Caco-2 (cell line): ENCODE measurements at regions not wholly inside any gene's neighbourhood (a gene's known extent, or its start where the extent isn't known, plus 50 kb on each side); places are given as distances from the start of the nearest gene placed in this dataset.

ENCODE experiments used
- BruUV-seq: library from RNA; stranded (reverse); fragments of 400-500 nt; replicated peaks from 2 replicates; lab custom pipeline; 2021; lab: Mats Ljungman, UMichigan
- CTCF ChIA-PET: fragments of 300-600 bp; sonication (Branson Sonifier 250); formaldehyde crosslinking; loops from one replicate; lab custom pipeline; 2022; ENCODE audit warnings: antibody characterized with exemption; lab: Charles Lee
- POLR2A ChIA-PET: fragments of 300-600 bp; sonication (Branson Sonifier 250); formaldehyde crosslinking; loops from one replicate; lab custom pipeline; 2022; ENCODE audit warnings: antibody characterized with exemption; lab: Charles Lee
- DNase-seq, 2 experiments: peaks; one replicate each; pipeline versions ENCODE4 v3.0.0 to v3.0.0-alpha.2; 2020 to 2022
- H3K27me3 ChIP-seq: replicated peaks from 2 replicates; pipeline ENCODE4 v1.6.0; 2011; ENCODE audit warnings: low read length; ENCODE audit not compliant: control insufficient read depth, insufficient read depth
- H3K36me3 ChIP-seq: 2 replicates; pipeline ENCODE4 v1.5.1; 2011; ENCODE audit warnings: low read length; ENCODE audit not compliant: control insufficient read depth, insufficient read depth
- H3K4me1 ChIP-seq: fragments of 250-450 bp; sonication (Bioruptor Pico); 2 replicates; pipeline ENCODE4 v1.5.1; 2020; ENCODE audit warnings: mild to moderate bottlenecking
- H3K4me3 ChIP-seq: 2 replicates; pipeline ENCODE4 v1.5.1; 2011; ENCODE audit warnings: low read depth, mild to moderate bottlenecking, control low read depth, low read length
- H3K9me3 ChIP-seq: fragments of 250-450 bp; sonication (Bioruptor Pico); 2 replicates; pipeline ENCODE4 v1.5.1; 2020; ENCODE audit warnings: mild to moderate bottlenecking, moderate library complexity
- H3K27ac Mint-ChIP-seq: one replicate; pipeline ENCODE4 v1.8.0; 2022; ENCODE audit warnings: mixed read lengths; ENCODE audit not compliant: unreplicated experiment
- H3K27me3 Mint-ChIP-seq: one replicate; pipeline ENCODE4 v1.8.0; 2022; ENCODE audit warnings: mixed read lengths; ENCODE audit not compliant: insufficient read depth, unreplicated experiment
- H3K36me3 Mint-ChIP-seq: one replicate; pipeline ENCODE4 v1.8.0; 2022; ENCODE audit warnings: mild to moderate bottlenecking, mixed read lengths; ENCODE audit not compliant: insufficient read depth, unreplicated experiment
- H3K4me1 Mint-ChIP-seq: one replicate; pipeline ENCODE4 v1.8.0; 2022; ENCODE audit warnings: low read depth, mixed read lengths; ENCODE audit not compliant: unreplicated experiment
- H3K4me3 Mint-ChIP-seq: one replicate; pipeline ENCODE4 v1.8.0; 2022; ENCODE audit warnings: mild to moderate bottlenecking, moderate library complexity, mixed read lengths; ENCODE audit not compliant: unreplicated experiment
- H3K9me3 Mint-ChIP-seq: one replicate; pipeline ENCODE4 v1.8.0; 2022; ENCODE audit warnings: mixed read lengths; ENCODE audit not compliant: unreplicated experiment
- intact Hi-C: fragments of 100-400 bp; cut with micrococcal nuclease; formaldehyde crosslinking; loops from one replicate; pipeline ENCODE4 v1.10.0; 2022; ENCODE audit not compliant: unreplicated experiment
- TF ChIP-seq, protein P1 (sequence below), 2 experiments: fragments of 200-600 bp in 1 of 2; IDR thresholded peaks; 1 replicate in 1 of 2; 2 replicates in 1 of 2; pipeline versions ENCODE4 v1.5.1 to v1.8.0; 2011 to 2022; ENCODE audit warnings: antibody characterized with exemption in 1 of 2, control low read depth in 1 of 2, inconsistent platforms in 1 of 2, low read depth in 1 of 2, low read length in 1 of 2, mild to moderate bottlenecking in 1 of 2, moderate library complexity in 1 of 2; ENCODE audit not compliant: insufficient read depth in 1 of 2, severe bottlenecking in 1 of 2, unreplicated experiment in 1 of 2

DNA sequence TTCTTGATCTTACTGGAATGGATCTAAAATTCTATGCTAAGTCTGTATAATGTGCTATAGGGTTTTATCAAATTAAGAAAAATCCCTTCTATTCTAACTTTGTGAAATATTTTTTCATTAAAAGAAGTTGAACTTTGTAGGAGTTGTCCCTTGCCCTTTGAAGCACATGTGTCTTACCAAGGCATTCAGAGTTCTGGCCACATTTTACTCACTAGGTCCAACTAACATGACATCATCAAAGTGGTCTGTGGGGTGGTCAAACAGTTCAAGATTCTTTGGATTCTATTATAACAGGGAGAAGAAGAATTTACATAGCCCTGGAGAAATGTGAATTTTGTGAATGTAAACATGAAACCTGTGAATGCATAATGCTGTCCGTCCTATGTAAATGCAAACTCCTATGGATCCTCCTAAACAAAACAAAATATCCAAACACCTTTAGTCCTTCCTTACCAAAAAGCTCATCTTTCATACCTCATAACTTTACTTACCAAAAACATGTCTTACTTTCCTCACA lies 88.7 kb downstream of the EBNA1BP2 start:
- no peaks in the 10 kb centered on the region for H3K27me3 Mint-ChIP-seq
- H3K9me3 ChIP-seq = no peaks in the 10 kb centered on the region
- no peaks in the 10 kb centered on the region for H3K9me3 Mint-ChIP-seq
- H3K27ac Mint-ChIP-seq = no peak overlapping the region
- TF ChIP-seq, protein P1, sequence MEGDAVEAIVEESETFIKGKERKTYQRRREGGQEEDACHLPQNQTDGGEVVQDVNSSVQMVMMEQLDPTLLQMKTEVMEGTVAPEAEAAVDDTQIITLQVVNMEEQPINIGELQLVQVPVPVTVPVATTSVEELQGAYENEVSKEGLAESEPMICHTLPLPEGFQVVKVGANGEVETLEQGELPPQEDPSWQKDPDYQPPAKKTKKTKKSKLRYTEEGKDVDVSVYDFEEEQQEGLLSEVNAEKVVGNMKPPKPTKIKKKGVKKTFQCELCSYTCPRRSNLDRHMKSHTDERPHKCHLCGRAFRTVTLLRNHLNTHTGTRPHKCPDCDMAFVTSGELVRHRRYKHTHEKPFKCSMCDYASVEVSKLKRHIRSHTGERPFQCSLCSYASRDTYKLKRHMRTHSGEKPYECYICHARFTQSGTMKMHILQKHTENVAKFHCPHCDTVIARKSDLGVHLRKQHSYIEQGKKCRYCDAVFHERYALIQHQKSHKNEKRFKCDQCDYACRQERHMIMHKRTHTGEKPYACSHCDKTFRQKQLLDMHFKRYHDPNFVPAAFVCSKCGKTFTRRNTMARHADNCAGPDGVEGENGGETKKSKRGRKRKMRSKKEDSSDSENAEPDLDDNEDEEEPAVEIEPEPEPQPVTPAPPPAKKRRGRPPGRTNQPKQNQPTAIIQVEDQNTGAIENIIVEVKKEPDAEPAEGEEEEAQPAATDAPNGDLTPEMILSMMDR (IDR thresholded peaks at IDR 0.05; ENCODE audit: insufficient read depth in 1 of 2, low read depth in 1 of 2, low read length in 1 of 2, severe bottlenecking in 1 of 2, unreplicated experiment in 1 of 2) = no peak
- CTCF ChIA-PET = interaction anchor here (0.6 kb wide), 1 partner anchor 255 kb away, joined by 3 read pairs; no protein-coding TSS in a partner anchor
- H3K27me3 ChIP-seq = no peaks in the 10 kb centered on the region
- intact Hi-C loops = no loop called here
- no peaks in the 10 kb centered on the region for H3K4me1 Mint-ChIP-seq
- POLR2A ChIA-PET = no interaction called here
- no peak overlapping the region for H3K4me3 Mint-ChIP-seq
- no peaks in the 10 kb centered on the region for H3K36me3 ChIP-seq
- DNase-seq = no peak
- no peaks in the 10 kb centered on the region for H3K36me3 Mint-ChIP-seq
- no peak overlapping the region for H3K4me3 ChIP-seq
- H3K4me1 ChIP-seq = no peaks in the 10 kb centered on the region
- BruUV-seq = no TSS peak

DNA sequence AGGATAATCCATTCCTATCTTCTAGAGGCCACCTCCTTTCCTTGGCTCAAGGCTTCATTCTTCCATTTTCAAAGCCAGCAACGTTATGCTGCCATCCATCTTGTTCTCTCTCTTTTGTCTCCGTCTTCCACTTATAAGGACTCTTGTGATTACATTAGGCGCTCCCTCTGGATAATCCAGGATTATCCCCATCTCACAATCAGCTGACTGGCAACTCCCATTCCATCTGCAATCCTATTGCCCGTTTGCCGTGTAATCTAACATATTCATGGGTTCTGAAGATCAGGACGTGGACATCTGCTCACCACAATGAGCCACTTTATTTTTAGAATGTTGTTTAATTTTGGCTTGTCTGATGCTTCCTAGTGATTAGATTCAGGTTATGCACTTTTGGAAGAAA lies 89.3 kb downstream of the EBNA1BP2 start:
- no peaks in the 10 kb centered on the region for H3K36me3 ChIP-seq
- H3K36me3 Mint-ChIP-seq = no peaks in the 10 kb centered on the region
- no peak for DNase-seq
- H3K9me3 ChIP-seq = no peaks in the 10 kb centered on the region
- H3K27ac Mint-ChIP-seq = no peak overlapping the region
- H3K4me3 Mint-ChIP-seq = no peak overlapping the region
- no peak overlapping the region for H3K4me3 ChIP-seq
- H3K4me1 Mint-ChIP-seq = no peaks in the 10 kb centered on the region
- no peaks in the 10 kb centered on the region for H3K27me3 ChIP-seq
- no TSS peak for BruUV-seq
- CTCF ChIA-PET = no interaction called here
- TF ChIP-seq, protein P1 (IDR thresholded peaks at IDR 0.05; ENCODE audit: insufficient read depth in 1 of 2, low read depth in 1 of 2, low read length in 1 of 2, severe bottlenecking in 1 of 2, unreplicated experiment in 1 of 2) = no peak
- no peaks in the 10 kb centered on the region for H3K27me3 Mint-ChIP-seq
- H3K4me1 ChIP-seq = no peaks in the 10 kb centered on the region
- intact Hi-C loops = no loop called here
- POLR2A ChIA-PET = no interaction called here
- no peaks in the 10 kb centered on the region for H3K9me3 Mint-ChIP-seq

DNA sequence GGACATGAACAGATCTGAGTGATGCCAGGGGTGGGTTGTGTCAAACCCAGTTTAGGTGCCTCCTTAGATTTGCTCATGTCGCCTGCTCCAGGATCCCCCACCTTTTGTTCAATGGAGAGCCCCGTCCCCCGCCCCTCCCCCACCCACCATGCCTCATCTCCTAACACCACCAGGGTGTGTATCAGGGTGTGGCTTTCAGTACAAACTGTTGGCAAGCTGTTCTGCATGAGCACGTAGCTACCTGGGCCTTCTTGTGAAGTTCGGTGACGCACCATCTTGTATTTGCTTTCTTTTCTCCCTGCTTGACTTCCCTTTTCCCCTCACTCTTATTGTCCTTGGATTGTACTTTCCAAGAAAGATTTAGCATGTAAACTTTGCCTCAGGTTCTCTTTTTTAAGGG lies 94.8 kb downstream of the EBNA1BP2 start:
- Histone ChIP-seq H3K27me3 (no peaks in the 10 kb centered on the region), H3K9me3 (no peaks in the 10 kb centered on the region), H3K4me1 (peaks cover 18% of the 10 kb centered on the region), H3K36me3 (no peaks in the 10 kb centered on the region), H3K4me3 (no peak overlapping the region)
- no peak overlapping the region for H3K4me3 Mint-ChIP-seq
- peaks cover 11% of the 10 kb centered on the region for H3K4me1 Mint-ChIP-seq
- intact Hi-C loops = no loop called here
- TF ChIP-seq, protein P1 (IDR thresholded peaks at IDR 0.05; ENCODE audit: insufficient read depth in 1 of 2, low read depth in 1 of 2, low read length in 1 of 2, severe bottlenecking in 1 of 2, unreplicated experiment in 1 of 2) = no peak
- no peaks in the 10 kb centered on the region for H3K36me3 Mint-ChIP-seq
- no TSS peak for BruUV-seq
- H3K9me3 Mint-ChIP-seq = no peaks in the 10 kb centered on the region
- no peak overlapping the region for H3K27ac Mint-ChIP-seq
- no peak for DNase-seq
- H3K27me3 Mint-ChIP-seq = no peaks in the 10 kb centered on the region
- ChIA-PET POLR2A (interaction anchor here (0.5 kb wide), 1 partner anchor 14 kb away, joined by 3 read pairs; no protein-coding TSS in a partner anchor), CTCF (interaction anchor here (2.3 kb wide), 1 partner anchor 164 kb away, joined by 9 read pairs; no protein-coding TSS in a partner anchor)
